Stomach (tissue), 8 donors: ENCODE measurements at regions not wholly inside any gene's neighbourhood (a gene's known extent, or its start where the extent isn't known, plus 50 kb on each side); places are given as distances from the start of the nearest gene placed in this dataset.

Source experiments
- DNase-seq, 2 donors: peaks; one replicate each; pipeline versions ENCODE4 v3.0.0 to v3.0.0-alpha.2; 2013 to 2019
- H3K27ac ChIP-seq, 5 donors: fragments of 200-600 bp in 4 of 5; sonication (generic) in 4 of 5; one replicate each; pipeline ENCODE4 v1.5.1; 2013 to 2019; ENCODE audit warnings: mild to moderate bottlenecking in 1 of 5, moderate library complexity in 1 of 5
- H3K27me3 ChIP-seq, 3 donors: fragments of 200-600 bp; sonication (generic); one replicate each; pipeline ENCODE4 v1.5.1; 2017 to 2019; ENCODE audit warnings: mixed run types in 1 of 3
- H3K36me3 ChIP-seq, 4 donors: fragments of 200-600 bp; sonication (generic); 1 replicate in 3 of 4; 2 replicates in 1 of 4; pipeline ENCODE4 v1.5.1; 2016 to 2019
- H3K4me1 ChIP-seq, 4 donors: fragments of 200-600 bp; sonication (generic); one replicate each; pipeline ENCODE4 v1.5.1; 2016 to 2019
- H3K4me3 ChIP-seq, 4 donors: fragments of 200-600 bp; sonication (generic) in 3 of 4; one replicate each; pipeline ENCODE4 v1.5.1; 2016 to 2019; ENCODE audit warnings: mild to moderate bottlenecking in 1 of 4
- H3K9me3 ChIP-seq, 4 donors: fragments of 200-600 bp; sonication (generic); one replicate each; pipeline ENCODE4 v1.5.1; 2016 to 2019
- CTCF ChIP-seq, 7 experiments: fragments of 450-650 bp in 4 of 7; fragments of 200-600 bp in 3 of 7; sonication (generic) in 3 of 7; IDR thresholded peaks; one replicate each; pipeline ENCODE4 v1.5.1; 2016 to 2019; ENCODE audit warnings: antibody characterized with exemption in 7 of 7, control low read depth in 2 of 7, mild to moderate bottlenecking in 1 of 7
- EP300 ChIP-seq: sonication (generic); formaldehyde crosslinking; IDR thresholded peaks from one replicate; pipeline ENCODE4 v1.6.1; 2017; ENCODE audit warnings: antibody characterized with exemption
- POLR2A ChIP-seq, 4 donors: fragments of 450-650 bp; IDR thresholded peaks; one replicate each; pipeline ENCODE4 v1.6.1; 2016; ENCODE audit warnings: antibody characterized with exemption in 4 of 4, control low read depth in 2 of 4, mild to moderate bottlenecking in 1 of 4, moderate library complexity in 1 of 4
- POLR2AphosphoS5 ChIP-seq, 3 donors: sonication (generic); formaldehyde crosslinking; IDR thresholded peaks; one replicate each; pipeline ENCODE4 v1.6.1; 2016; ENCODE audit warnings: antibody characterized with exemption in 3 of 3
- WGBS, 5 donors: extraction: QIAGEN DNeasy Blood & Tissue Kit in 3 of 5; methylation state at CpG; one replicate each; pipeline versions ENCODE4 v1.1.5 to v1.1.7; 2013 to 2018; 5-methylcytosine and 5-hydroxymethylcytosine counted together
- intact Hi-C: fragments of 100-400 bp; cut with DNase I; formaldehyde crosslinking; loops from one replicate; pipeline ENCODE4 v1.15.1; 2023; ENCODE audit warnings: low total_unique reads
- donor health status: healthy with polysubstance abuse.
- donor health status: Bipolar disorder and iron deficiency.
- donor health status: healthy.

- WGBS, 5 donors: 86 to 96% (median 93%) methylated on average over 2 of the region's 2 CpGs
- intact Hi-C loops: no loop called here
- H3K36me3 ChIP-seq: no peaks in the 10 kb centered on the region
- no peak overlapping the region for H3K4me3 ChIP-seq
- no peaks in the 10 kb centered on the region for H3K27me3 ChIP-seq
- no peaks in the 10 kb centered on the region for H3K4me1 ChIP-seq
- no peak for DNase-seq
- no peak for TF ChIP-seq POLR2A (IDR thresholded peaks at IDR 0.05)
- TF ChIP-seq EP300: no peak
- no peak for TF ChIP-seq CTCF (IDR thresholded peaks at IDR 0.05)
- TF ChIP-seq POLR2AphosphoS5 (IDR thresholded peaks at IDR 0.05): no peak
- peaks cover 0 to 21% (median 14%) of the 10 kb centered on the region in 4 donors for H3K9me3 ChIP-seq
- no peak overlapping the region for H3K27ac ChIP-seq
Observed at GRCh38 chr18:75735291-75735690, 307.8 kb upstream of the SMIM21 start.

GRCh38 chr18:75730249-75730648 lies 302.7 kb upstream of the SMIM21 start:
- H3K36me3 ChIP-seq: no peaks in the 10 kb centered on the region
- 32 to 54% (median 42%) methylated on average over 5 of the region's 5 CpGs for WGBS, 5 donors
- no peak for DNase-seq
- H3K9me3 ChIP-seq: no peaks in the 10 kb centered on the region
- no peak overlapping the region for H3K27ac ChIP-seq
- no peak for TF ChIP-seq CTCF (IDR thresholded peaks at IDR 0.05)
- no peak for TF ChIP-seq POLR2AphosphoS5 (IDR thresholded peaks at IDR 0.05)
- no peak for TF ChIP-seq EP300
- TF ChIP-seq POLR2A (IDR thresholded peaks at IDR 0.05): no peak
- intact Hi-C loops: no loop called here
- H3K4me3 ChIP-seq: no peak overlapping the region
- H3K4me1 ChIP-seq: no peaks in the 10 kb centered on the region
- peaks cover 0 to 4% (median 0%) of the 10 kb centered on the region in 3 donors for H3K27me3 ChIP-seq

GRCh38 chr18:75728621-75729020 lies 301.1 kb upstream of the SMIM21 start:
- H3K27me3 ChIP-seq: peaks cover 0 to 4% (median 0%) of the 10 kb centered on the region in 3 donors
- no peaks in the 10 kb centered on the region for H3K4me1 ChIP-seq
- no peak for TF ChIP-seq EP300
- TF ChIP-seq CTCF (IDR thresholded peaks at IDR 0.05): no peak
- no peak for TF ChIP-seq POLR2AphosphoS5 (IDR thresholded peaks at IDR 0.05)
- no peak for TF ChIP-seq POLR2A (IDR thresholded peaks at IDR 0.05)
- no peaks in the 10 kb centered on the region for H3K36me3 ChIP-seq
- H3K27ac ChIP-seq: no peak overlapping the region
- H3K4me3 ChIP-seq: no peak overlapping the region
- intact Hi-C loops: no loop called here
- 70 to 90% (median 74%) methylated on average over 7 of the region's 7 CpGs for WGBS, 5 donors
- no peaks in the 10 kb centered on the region for H3K9me3 ChIP-seq
- no peak for DNase-seq

GRCh38 chr18:75727456-75727855 lies 300.0 kb upstream of the SMIM21 start:
- peak in 1 of 2 donors; percentile 38 for DNase-seq
- Histone ChIP-seq H3K36me3 (no peaks in the 10 kb centered on the region), H3K4me1 (no peaks in the 10 kb centered on the region), H3K27ac (no peak overlapping the region), H3K9me3 (no peaks in the 10 kb centered on the region), H3K27me3 (peaks cover 0 to 4% (median 0%) of the 10 kb centered on the region in 3 donors), H3K4me3 (no peak overlapping the region)
- intact Hi-C loops: no loop called here
- TF ChIP-seq POLR2A (IDR thresholded peaks at IDR 0.05) (no peak), CTCF (IDR thresholded peaks at IDR 0.05) (peak in 1 of 7 experiments; percentile 11), POLR2AphosphoS5 (IDR thresholded peaks at IDR 0.05) (no peak), EP300 (no peak)
- 54 to 69% (median 66%) methylated on average over 7 of the region's 7 CpGs for WGBS, 5 donors
